Prostate gland (tissue), 2 donors: ENCODE measurements at regions not wholly inside any gene's neighbourhood (a gene's known extent, or its start where the extent isn't known, plus 50 kb on each side); places are given as distances from the start of the nearest gene placed in this dataset.

ENCODE experiments used
- CTCF ChIP-seq, 4 experiments: fragments of 200-600 bp in 2 of 4; fragments of 450-650 bp in 2 of 4; sonication (generic) in 2 of 4; IDR thresholded peaks; 1 replicate in 3 of 4; 2 replicates in 1 of 4; pipeline ENCODE4 v1.5.1; 2016 to 2019; ENCODE audit warnings: antibody characterized with exemption in 4 of 4, mild to moderate bottlenecking in 2 of 4, moderate library complexity in 2 of 4
- POLR2A ChIP-seq: fragments of 450-650 bp; IDR thresholded peaks from one replicate; pipeline ENCODE4 v1.6.1; 2016; ENCODE audit warnings: antibody characterized with exemption, mild to moderate bottlenecking
- POLR2AphosphoS5 ChIP-seq: sonication (generic); formaldehyde crosslinking; IDR thresholded peaks from one replicate; pipeline ENCODE4 v1.6.1; 2017; ENCODE audit warnings: antibody characterized with exemption

GRCh38 chr17:69678206-69678605 lies 263.7 kb downstream of the MAP2K6 start:
- no peak for TF ChIP-seq CTCF (IDR thresholded peaks at IDR 0.05)
- no peak for TF ChIP-seq POLR2A
- no peak for TF ChIP-seq POLR2AphosphoS5
